ENCODE measurements at regions not wholly inside any gene's neighbourhood (a gene's known extent, or its start where the extent isn't known, plus 50 kb on each side); places are given as distances from the start of the nearest gene placed in this dataset.

DNA sequence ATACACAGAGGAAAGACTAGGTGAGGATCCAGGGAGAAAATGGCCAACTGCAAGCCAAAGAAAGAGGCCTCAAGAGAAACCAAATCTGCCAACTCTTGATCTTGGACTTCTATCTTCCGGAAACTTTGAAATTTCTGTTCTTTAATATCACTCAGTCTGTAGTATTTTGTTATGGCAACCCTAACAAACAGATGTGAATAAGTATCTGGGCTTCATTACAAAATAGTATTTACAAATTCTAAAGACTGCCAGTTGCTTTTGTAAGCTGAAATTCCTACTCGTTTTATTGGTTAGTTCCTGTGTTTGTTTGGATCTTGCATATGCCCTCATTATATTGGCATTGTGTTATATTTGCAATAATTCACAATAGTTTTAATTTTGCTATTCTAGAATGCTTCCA lies 143.2 kb upstream of the USP15 start:
- TF ChIP-seq, protein P1, sequence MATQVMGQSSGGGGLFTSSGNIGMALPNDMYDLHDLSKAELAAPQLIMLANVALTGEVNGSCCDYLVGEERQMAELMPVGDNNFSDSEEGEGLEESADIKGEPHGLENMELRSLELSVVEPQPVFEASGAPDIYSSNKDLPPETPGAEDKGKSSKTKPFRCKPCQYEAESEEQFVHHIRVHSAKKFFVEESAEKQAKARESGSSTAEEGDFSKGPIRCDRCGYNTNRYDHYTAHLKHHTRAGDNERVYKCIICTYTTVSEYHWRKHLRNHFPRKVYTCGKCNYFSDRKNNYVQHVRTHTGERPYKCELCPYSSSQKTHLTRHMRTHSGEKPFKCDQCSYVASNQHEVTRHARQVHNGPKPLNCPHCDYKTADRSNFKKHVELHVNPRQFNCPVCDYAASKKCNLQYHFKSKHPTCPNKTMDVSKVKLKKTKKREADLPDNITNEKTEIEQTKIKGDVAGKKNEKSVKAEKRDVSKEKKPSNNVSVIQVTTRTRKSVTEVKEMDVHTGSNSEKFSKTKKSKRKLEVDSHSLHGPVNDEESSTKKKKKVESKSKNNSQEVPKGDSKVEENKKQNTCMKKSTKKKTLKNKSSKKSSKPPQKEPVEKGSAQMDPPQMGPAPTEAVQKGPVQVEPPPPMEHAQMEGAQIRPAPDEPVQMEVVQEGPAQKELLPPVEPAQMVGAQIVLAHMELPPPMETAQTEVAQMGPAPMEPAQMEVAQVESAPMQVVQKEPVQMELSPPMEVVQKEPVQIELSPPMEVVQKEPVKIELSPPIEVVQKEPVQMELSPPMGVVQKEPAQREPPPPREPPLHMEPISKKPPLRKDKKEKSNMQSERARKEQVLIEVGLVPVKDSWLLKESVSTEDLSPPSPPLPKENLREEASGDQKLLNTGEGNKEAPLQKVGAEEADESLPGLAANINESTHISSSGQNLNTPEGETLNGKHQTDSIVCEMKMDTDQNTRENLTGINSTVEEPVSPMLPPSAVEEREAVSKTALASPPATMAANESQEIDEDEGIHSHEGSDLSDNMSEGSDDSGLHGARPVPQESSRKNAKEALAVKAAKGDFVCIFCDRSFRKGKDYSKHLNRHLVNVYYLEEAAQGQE (IDR thresholded peaks at IDR 0.05; ENCODE audit: insufficient replicate concordance, low read depth): no peak
- TF ChIP-seq, protein P2, sequence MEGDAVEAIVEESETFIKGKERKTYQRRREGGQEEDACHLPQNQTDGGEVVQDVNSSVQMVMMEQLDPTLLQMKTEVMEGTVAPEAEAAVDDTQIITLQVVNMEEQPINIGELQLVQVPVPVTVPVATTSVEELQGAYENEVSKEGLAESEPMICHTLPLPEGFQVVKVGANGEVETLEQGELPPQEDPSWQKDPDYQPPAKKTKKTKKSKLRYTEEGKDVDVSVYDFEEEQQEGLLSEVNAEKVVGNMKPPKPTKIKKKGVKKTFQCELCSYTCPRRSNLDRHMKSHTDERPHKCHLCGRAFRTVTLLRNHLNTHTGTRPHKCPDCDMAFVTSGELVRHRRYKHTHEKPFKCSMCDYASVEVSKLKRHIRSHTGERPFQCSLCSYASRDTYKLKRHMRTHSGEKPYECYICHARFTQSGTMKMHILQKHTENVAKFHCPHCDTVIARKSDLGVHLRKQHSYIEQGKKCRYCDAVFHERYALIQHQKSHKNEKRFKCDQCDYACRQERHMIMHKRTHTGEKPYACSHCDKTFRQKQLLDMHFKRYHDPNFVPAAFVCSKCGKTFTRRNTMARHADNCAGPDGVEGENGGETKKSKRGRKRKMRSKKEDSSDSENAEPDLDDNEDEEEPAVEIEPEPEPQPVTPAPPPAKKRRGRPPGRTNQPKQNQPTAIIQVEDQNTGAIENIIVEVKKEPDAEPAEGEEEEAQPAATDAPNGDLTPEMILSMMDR (IDR thresholded peaks at IDR 0.05; ENCODE audit: insufficient read depth, low read length): no peak
- TF ChIP-seq GABPA (IDR thresholded peaks at IDR 0.05; ENCODE audit: low read depth) (no peak), POLR2AphosphoS5 (IDR thresholded peaks at IDR 0.05; ENCODE audit: low read depth) (no peak), SPI1 (IDR thresholded peaks at IDR 0.05; ENCODE audit: borderline replicate concordance, low read depth) (no peak)
